ENCODE measurements at regions not wholly inside any gene's neighbourhood (a gene's known extent, or its start where the extent isn't known, plus 50 kb on each side); places are given as distances from the start of the nearest gene placed in this dataset.

GRCh38 chr18:60537074-60537473, 164.5 kb upstream of the MC4R start:
- TF ChIP-seq CTCF (conservative IDR thresholded peaks at IDR 0.05; ENCODE audit: low read length) (no peak), EZH2phosphoT487 (IDR thresholded peaks at IDR 0.05; ENCODE audit: borderline replicate concordance, low read depth, low read length) (no peak)

Measured in OCI-LY7 (cell line).